ENCODE measurements at regions not wholly inside any gene's neighbourhood (a gene's known extent, or its start where the extent isn't known, plus 50 kb on each side); places are given as distances from the start of the nearest gene placed in this dataset.

- Histone ChIP-seq H3F3A (ENCODE audit: insufficient read depth, low read length, poor library complexity, severe bottlenecking) (no peaks in the 10 kb centered on the region), H3K9me2 (ENCODE audit: insufficient read depth, low read length) (no peaks in the 10 kb centered on the region), H3K9me3 (ENCODE audit: low read length) (no peaks in the 10 kb centered on the region), H3K27me3 (ENCODE audit: insufficient read depth, low read depth, low read length) (no peaks in the 10 kb centered on the region), H3K4me3 (ENCODE audit: low read length) (no peak overlapping the region), H3K36me3 (ENCODE audit: insufficient read depth, low read length) (no peaks in the 10 kb centered on the region), H3K27ac (ENCODE audit: low read length) (no peak overlapping the region), H3K79me2 (replicated peaks; ENCODE audit: insufficient read depth, low read length) (no peaks in the 10 kb centered on the region), H3K4me2 (ENCODE audit: low read length) (no peak overlapping the region), H2AFZ (ENCODE audit: low read depth, low read length) (no peak overlapping the region), H4K20me1 (ENCODE audit: insufficient read depth) (no peaks in the 10 kb centered on the region), H3K9ac (ENCODE audit: low read length) (no peak overlapping the region)
- TF ChIP-seq CTCF (IDR thresholded peaks at IDR 0.05; ENCODE audit: poor library complexity, severe bottlenecking) (no peak), EZH2 (IDR thresholded peaks at IDR 0.05; ENCODE audit: borderline replicate concordance, insufficient read depth, low read length, poor library complexity, severe bottlenecking) (no peak), RAD21 (conservative IDR thresholded peaks at IDR 0.05) (no peak), POLR2AphosphoS5 (IDR thresholded peaks at IDR 0.05) (no peak), EP300 (conservative IDR thresholded peaks at IDR 0.05; ENCODE audit: poor library complexity, severe bottlenecking) (no peak), MXI1 (conservative IDR thresholded peaks at IDR 0.05; ENCODE audit: poor library complexity, severe bottlenecking) (no peak), TAF1 (IDR thresholded peaks at IDR 0.05; ENCODE audit: low read depth) (no peak), REST (IDR thresholded peaks at IDR 0.05; ENCODE audit: borderline replicate concordance) (no peak), SMC3 (conservative IDR thresholded peaks at IDR 0.05; ENCODE audit: poor library complexity) (no peak)
Measured at GRCh38 chr6:74733830-74734620, 471.8 kb downstream of the COL12A1 start.

DNA sequence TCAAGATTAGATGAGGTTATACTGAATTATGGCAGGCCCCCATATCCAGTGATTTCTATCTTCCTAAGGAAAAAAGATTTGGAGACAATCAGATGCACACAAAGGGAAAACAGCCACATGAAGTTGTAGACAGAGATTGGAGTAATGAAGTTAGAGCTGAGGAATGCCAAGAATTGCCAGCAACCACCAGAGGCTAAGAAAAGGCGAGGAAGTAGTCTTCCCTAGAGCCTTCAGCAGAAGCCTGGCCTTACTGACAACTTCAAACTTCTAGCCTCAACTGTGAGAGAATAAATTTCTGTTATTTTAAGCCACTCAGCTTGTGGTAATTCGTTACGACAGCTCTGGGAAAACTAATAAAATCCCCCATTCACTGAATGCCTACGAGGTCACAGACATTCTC is 473.9 kb downstream of the COL12A1 start:
- Histone ChIP-seq H4K20me1 (ENCODE audit: insufficient read depth) (no peaks in the 10 kb centered on the region), H3K27me3 (ENCODE audit: insufficient read depth, low read depth, low read length) (no peaks in the 10 kb centered on the region), H3K36me3 (ENCODE audit: insufficient read depth, low read length) (no peaks in the 10 kb centered on the region), H2AFZ (ENCODE audit: low read depth, low read length) (no peak overlapping the region), H3K27ac (ENCODE audit: low read length) (no peak overlapping the region), H3K4me2 (ENCODE audit: low read length) (no peak overlapping the region), H3K79me2 (replicated peaks; ENCODE audit: insufficient read depth, low read length) (no peaks in the 10 kb centered on the region), H3F3A (ENCODE audit: insufficient read depth, low read length, poor library complexity, severe bottlenecking) (no peaks in the 10 kb centered on the region), H3K9ac (ENCODE audit: low read length) (no peak overlapping the region), H3K4me3 (ENCODE audit: low read length) (no peak overlapping the region), H3K9me3 (ENCODE audit: low read length) (no peaks in the 10 kb centered on the region), H3K9me2 (ENCODE audit: insufficient read depth, low read length) (no peaks in the 10 kb centered on the region)
- TF ChIP-seq SMC3 (conservative IDR thresholded peaks at IDR 0.05; ENCODE audit: poor library complexity) (no peak), POLR2AphosphoS5 (IDR thresholded peaks at IDR 0.05) (no peak), CTCF (IDR thresholded peaks at IDR 0.05; ENCODE audit: poor library complexity, severe bottlenecking) (no peak), EP300 (conservative IDR thresholded peaks at IDR 0.05; ENCODE audit: poor library complexity, severe bottlenecking) (no peak), RAD21 (conservative IDR thresholded peaks at IDR 0.05) (no peak), REST (IDR thresholded peaks at IDR 0.05; ENCODE audit: borderline replicate concordance) (no peak)

Data from neural cell (in vitro differentiated cells).